GM21515 (cell line): ENCODE measurements at regions not wholly inside any gene's neighbourhood (a gene's known extent, or its start where the extent isn't known, plus 50 kb on each side); places are given as distances from the start of the nearest gene placed in this dataset.

ENCODE experiments used
- ATAC-seq: cut with Tn5 transposase; IDR thresholded peaks from one replicate; pipeline ENCODE4 v1.9.1; 2021; ENCODE audit not compliant: unreplicated experiment

DNA sequence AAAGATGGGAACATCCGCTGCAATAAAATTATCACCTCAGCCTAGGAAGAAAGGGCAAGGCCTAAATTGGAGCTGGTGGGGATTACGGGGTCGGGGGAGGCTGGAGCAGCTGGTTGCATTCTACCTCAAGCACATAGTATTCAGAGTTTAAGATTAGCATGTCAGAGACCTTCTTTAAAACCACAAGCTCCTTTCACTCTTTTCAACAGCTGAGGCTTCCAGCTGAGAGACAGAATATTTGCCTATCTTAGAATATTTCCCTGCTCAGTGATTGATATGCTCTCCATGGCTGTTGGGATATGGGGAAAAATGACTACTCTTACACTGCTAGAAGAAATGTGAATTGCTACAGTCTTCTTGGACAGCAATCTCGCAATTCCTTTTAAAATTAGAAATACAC, 248.6 kb downstream of the TBX15 start:
- ATAC-seq, result no peak

DNA sequence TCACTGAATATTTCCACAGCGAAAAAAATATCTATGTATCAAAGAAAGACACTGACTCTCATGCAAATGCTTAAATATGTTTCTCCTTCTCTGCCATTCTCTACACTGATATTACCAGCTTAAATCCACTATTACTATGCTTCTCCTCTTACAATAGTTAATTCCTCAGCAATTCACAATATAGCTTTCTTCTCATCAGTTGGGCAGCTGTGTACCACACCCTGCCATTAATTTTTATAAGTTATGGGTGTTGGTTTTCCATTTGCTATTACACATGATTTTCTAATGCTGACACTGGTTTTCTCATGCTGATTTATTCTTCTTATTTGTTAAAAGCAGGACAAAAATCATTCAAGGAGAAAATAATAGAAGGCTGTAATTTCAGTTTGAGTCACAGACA, 251.8 kb downstream of the TBX15 start:
- ATAC-seq, result no peak

DNA sequence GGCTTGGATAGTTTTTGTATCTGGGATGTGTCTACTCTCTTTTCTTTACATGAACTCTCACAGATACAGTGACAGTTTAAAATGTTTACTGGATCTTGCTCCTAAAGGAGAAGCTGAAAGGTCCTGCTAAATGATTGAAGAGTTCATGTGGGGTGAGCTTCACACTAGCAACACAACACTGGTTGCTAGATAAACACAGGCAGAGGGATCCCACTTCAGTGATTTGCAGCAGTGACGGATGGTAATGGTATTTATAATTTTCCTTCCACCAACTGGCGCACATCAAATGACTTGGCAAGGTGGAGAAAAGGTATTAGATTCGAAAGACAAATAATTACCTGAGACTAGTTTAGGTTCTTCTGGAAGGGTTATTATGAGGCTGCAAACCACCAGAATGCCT, 270.2 kb downstream of the TBX15 start:
- no peak for ATAC-seq

DNA sequence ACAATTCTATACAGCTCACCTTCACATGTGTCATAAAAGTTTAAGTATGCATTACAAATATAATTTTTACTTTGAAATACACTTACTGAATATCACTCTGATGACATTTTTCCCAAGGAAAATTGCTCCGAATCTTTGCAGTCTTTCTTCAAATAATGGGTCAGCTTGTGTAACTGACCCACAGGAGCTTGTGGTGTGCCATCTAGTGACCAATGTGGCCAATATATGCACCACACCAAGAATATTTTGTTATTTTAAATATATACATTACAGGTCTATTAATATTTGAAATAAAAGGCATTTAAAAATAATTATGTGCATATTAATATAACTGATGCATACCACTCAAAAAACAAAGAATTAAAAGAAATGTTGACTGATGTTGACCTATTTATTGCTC, 271.4 kb downstream of the TBX15 start:
- ATAC-seq, result no peak

- no peak for ATAC-seq
Measured at GRCh38 chr1:118711356-118711755, 276.8 kb downstream of the TBX15 start.

DNA sequence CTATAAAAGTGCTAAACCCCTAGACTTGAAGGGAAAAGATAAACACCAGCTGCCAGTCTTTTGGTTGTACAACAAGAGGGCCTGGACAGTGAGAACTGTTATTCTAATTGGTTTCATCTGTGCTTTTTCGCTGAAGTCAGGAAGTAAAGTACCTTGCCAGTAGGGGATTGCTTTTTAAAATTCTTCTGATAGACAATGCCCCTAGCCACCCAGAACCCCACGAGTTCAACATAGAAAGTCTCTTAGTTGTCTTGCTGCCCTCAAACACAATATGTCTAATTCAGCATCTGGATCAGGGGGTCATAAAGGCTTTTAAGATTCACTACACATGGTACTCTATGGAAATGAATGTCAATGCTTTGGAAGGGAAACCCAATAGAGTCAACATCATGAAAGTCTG, 289.2 kb downstream of the TBX15 start:
- ATAC-seq, result no peak

DNA sequence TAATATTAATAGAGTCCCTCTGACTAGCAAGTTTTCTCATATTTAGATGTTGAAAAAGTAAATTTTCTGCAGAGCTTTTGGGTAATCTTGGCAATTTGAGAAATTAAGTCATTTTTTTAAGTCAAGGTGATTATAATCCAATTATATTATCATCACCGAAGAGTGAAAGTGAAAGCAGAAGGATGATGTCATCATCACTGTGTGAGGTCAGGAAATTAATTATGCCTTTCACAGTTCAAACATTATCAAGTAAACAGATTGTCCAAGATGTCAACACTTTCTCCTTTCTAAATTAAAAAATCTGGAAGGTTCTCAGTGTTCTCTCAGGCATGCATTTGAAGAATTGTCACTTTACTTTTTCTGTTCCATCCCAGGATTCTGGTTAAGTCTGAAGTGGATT, 296.0 kb downstream of the TBX15 start:
- no peak for ATAC-seq

DNA sequence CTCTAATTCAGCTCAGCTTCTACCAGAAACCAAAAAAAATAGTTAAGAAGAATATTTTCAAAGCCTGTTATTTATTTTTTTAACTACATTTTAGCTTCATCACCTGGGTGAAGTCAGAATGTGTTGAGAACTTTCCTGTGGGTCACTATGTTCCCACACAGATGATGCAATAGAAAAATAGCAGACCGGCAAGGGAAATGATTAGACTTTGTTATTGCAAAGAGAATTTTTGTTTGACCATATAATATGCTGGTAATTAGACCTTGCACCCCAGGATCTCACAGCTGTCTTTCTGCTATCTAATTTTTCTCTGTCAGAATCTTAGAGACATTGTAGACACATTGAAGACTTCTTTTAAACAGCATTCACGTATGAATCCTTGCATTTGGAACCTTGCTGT, 299.3 kb downstream of the TBX15 start:
- ATAC-seq, result no peak

DNA sequence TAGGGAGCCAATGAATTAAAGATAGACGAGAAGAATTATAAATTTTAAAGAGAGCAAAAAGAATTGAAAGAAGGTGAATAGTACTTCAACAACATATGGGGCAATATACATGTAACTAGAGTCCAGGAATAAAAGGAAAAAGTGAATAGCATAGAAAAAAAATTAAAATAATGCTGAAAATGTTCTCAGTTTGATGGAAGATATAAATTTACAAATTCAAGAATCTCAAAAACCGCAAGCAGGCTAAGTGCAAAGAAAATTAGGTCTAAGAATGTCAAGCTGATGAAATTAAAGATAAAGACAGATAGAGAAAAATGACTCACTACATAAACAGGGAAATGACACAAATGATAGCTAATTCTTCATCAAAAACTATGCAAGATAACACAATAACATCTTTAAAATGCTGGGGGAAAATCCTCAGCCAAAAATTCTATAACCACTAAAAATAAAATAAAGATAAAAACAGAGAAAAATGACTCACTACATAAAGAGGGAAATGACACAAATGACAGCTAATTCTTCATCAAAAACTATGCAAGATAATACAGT, 326.3 kb downstream of the TBX15 start:
- ATAC-seq, result no peak

DNA sequence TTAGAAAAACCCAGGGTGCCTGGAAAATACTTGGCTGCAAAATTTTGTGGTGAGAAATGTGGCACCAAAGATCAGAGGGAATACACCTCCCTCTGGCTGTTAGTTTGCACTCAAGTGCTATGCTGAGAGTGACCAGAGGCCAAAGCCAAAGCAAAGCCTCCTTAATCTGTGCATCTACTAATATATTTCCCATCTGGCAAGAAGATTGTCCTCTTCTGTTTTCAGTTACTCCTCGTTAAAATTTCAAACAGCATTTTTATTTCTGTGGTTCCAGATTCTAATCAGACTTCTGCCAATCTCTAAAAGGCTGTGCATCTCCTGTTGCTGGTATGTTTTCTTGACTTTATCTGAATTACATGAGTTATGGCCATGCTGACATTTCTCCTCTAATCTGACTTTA, 327.4 kb downstream of the TBX15 start:
- no peak for ATAC-seq

DNA sequence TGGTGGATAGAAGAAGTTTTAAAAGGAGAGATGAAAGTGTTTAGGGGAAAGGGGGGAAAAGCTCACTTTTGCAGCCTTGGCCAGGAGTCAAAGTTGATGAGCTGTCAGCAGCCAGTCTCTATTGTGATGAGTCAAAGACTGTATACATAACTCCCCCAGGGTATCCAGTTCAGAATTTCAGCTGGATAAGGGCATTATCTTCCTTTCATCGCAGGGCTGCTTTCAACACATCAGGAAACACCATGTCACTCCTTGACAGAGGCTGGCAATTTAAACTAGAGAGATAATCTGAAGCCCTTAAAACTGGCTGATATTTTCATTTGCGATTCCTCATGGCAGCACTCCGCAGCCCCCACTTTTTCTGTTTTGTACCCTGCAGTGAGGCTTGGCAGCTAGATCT, 328.5 kb downstream of the TBX15 start:
- ATAC-seq, result no peak

DNA sequence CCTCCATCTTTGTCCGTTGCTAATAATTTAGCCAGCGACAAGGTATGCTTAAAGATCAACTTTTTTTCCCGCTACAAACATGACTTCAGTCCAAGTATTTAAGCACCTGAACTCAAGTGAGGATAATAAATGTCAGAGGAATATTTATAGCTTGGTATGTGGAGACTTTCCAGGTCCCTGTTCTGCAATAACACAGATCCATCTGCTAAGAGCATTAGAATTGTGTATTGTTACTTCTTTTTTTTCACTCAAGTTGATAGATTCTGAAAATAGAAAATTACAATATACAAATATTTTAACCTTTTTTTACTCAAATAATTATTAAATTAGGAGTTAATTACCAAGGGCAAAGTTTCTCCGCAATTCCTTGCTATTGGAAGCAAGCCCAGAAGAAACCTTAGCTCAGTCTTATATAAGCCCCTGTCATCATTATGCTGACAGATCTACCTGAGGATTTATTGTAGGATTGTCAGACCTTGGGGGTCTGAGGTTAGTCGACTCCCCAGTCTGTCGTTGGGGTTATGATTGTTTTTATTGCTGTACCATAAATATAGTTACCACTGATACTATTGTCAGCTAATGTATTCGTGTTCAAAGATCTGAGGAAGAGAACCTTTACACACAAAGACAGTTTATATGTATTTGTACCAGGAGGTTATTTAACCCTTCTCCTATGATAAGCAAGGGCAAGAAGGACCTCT, 337.9 kb downstream of the TBX15 start:
- ATAC-seq, result no peak

DNA sequence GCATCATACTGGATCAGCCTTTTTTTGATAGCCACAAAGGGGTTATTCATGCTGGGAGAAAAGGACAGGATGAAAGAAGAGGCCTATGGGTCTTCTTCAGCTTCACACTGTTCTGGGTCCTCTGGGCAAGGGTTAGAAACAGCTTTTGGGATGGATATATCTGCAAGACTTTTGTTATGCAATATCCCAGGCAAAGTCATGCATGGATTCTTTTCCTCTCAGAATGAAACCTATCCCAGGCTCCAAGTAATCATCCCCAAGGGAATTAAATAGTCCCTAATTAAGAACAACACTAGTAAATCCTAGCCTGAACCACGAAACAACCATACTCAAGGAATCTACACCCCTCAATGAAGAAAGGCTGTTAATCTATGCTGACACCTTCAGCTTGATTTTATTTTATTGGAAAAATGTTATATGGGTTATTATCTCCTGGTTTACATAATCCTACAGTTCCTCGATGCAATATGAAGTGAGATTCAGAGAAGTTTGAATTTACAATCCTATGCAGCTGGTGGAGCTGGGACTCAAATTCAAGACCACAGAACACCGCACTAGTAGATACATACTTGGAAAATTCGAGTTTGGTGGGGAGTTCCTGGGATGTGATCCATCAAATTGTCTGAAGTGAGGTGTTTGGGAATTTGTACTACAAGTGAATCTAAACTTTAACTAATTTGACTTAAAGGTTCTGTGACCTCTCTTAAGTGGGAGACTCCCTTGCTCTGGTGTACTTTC, 338.6 kb downstream of the TBX15 start:
- ATAC-seq, result no peak

DNA sequence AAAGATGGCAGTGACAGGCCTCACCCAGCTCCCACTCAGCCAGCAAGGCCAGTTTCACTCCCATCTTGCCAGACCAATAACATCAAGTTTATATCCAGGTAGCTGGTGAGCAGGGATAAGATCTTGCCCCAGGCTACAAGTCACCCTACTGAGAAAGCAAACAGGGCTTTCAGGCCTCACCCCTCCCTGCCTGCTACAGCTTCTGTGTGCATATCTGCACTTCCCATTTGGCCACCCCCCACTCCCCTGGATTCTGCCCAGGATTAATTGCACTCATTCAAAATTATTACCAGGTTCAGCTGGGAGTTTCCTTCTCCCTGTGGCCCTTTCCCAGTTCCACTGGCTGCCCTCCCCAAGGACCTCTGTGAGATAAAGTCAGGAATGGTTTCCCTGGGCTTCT, 352.1 kb downstream of the TBX15 start:
- ATAC-seq, result no peak

DNA sequence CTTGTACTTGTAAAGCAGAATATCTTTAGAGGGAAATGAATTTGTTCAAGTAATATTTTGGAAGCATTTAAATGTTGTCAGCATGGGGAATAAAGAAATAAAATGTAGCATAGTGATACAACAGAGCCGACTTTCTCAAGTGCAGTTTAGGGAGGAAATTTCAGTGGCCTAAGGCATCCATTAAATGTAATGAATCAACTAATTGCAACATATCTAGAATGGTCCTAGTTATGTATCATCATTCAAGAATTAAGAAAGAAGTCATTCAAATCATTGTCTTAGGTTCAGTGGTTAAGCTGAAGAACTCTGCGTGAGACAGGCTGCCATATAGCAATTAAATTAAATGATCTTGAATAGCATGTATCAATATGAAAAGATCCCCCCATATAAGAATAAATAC, 360.7 kb downstream of the TBX15 start:
- no peak for ATAC-seq

DNA sequence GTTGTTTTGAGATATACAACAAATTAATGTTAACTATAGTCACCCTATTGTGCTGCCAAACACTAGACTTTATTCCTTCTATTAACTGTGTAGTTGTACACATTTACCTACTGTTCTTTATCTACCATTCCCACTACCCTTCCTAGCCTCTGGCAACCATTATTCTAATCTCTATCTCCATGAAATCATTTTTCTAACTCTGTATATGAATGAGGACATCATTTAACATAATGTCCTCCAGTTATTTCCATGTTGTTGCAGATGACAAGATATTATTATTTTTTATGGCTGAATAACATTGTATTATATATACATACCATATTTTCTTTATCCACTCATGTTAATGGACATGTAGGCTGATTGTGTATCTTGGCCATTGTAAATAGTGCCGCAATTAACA, 366.3 kb downstream of the TBX15 start:
- no peak for ATAC-seq

GRCh38 chr1:118618618-118619340, 369.4 kb downstream of the TBX15 start:
- ATAC-seq, result no peak

- no peak for ATAC-seq
Measured at GRCh38 chr1:118617916-118618315, 370.2 kb downstream of the TBX15 start.

GRCh38 chr1:118615066-118615465, 373.1 kb downstream of the TBX15 start:
- ATAC-seq, result no peak

- no peak for ATAC-seq
Measured at GRCh38 chr1:118589238-118589846, 398.8 kb downstream of the TBX15 start.

DNA sequence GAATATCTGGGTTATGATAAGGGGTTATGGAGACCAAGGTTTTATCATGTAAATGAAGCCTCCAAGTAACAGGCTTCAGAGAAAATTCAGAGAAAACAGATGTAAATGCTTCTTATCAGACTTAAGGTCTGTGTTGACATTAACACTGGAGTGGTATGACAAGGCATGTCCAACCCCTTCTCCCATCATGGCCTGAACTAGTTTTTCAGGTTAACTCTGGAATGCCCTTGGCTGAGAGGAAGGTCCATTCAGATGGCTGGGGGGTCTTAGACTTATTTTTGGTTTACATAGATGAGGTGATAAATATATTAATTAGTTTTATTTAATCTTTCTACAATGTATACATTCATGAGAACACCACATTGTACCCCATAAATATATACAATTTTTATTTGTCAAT, 399.6 kb downstream of the TBX15 start:
- no peak for ATAC-seq
